Right lobe of liver (tissue), 6 donors: ENCODE measurements at regions not wholly inside any gene's neighbourhood (a gene's known extent, or its start where the extent isn't known, plus 50 kb on each side); places are given as distances from the start of the nearest gene placed in this dataset.

Experiments
- ATAC-seq, 4 donors: fragments of 200-7000 bp; cut with Tn5 transposase; one replicate each; pipeline ENCODE4 v1.9.1; 2020; ENCODE audit warnings: mild to moderate bottlenecking in 4 of 4, moderate library complexity in 4 of 4
- DNase-seq, 3 donors: peaks; one replicate each; pipeline ENCODE4 v3.0.0-alpha.2; 2020
- H3K27ac ChIP-seq, 3 donors: fragments of 200-600 bp; one replicate each; pipeline ENCODE4 v1.8.0; 2022
- H3K27me3 ChIP-seq, 2 donors: fragments of 200-600 bp; one replicate each; pipeline ENCODE4 v1.8.0; 2022
- H3K36me3 ChIP-seq, 4 donors: fragments of 200-600 bp; sonication (generic) in 1 of 4; one replicate each; pipeline versions ENCODE4 v1.5.1 to v1.8.0; 2017 to 2022; ENCODE audit warnings: control low read depth in 1 of 4
- H3K4me1 ChIP-seq, 4 donors: fragments of 200-600 bp; sonication (generic) in 1 of 4; one replicate each; pipeline versions ENCODE4 v1.5.1 to v1.8.0; 2017 to 2022; ENCODE audit warnings: control low read depth in 1 of 4
- H3K4me3 ChIP-seq, 3 donors: fragments of 200-600 bp; one replicate each; pipeline ENCODE4 v1.8.0; 2022
- H3K9me3 ChIP-seq, 4 donors: fragments of 200-600 bp; sonication (generic) in 1 of 4; one replicate each; pipeline versions ENCODE4 v1.5.1 to v1.8.0; 2017 to 2022; ENCODE audit warnings: control low read depth in 1 of 4
- POLR2A ChIP-seq: fragments of 450-650 bp; IDR thresholded peaks from one replicate; pipeline ENCODE4 v1.6.1; 2017; ENCODE audit warnings: antibody characterized with exemption, mild to moderate bottlenecking
- WGBS: methylation state at CpG from one replicate; pipeline ENCODE4 v1.1.6; 2018; ENCODE audit warnings: low coverage, low lambda C conversion rate; ENCODE audit not compliant: insufficient coverage; ENCODE audit errors: missing lambda C conversion rate; 5-methylcytosine and 5-hydroxymethylcytosine counted together
- intact Hi-C, 2 donors: fragments of 100-400 bp; cut with DNase I; formaldehyde crosslinking; loops; one replicate each; pipeline versions ENCODE4 v1.11.2 to v1.14.1; 2022
- TF ChIP-seq, protein P1 (sequence below), 4 donors: fragments of 200-600 bp in 3 of 4; fragments of 450-650 bp in 1 of 4; IDR thresholded peaks; one replicate each; pipeline versions ENCODE4 v1.5.1 to v1.8.0; 2016 to 2022; ENCODE audit warnings: antibody characterized with exemption in 4 of 4, mild to moderate bottlenecking in 2 of 4
- donor health status: DM: no; HTN: yes; CAD: no.
- donor health status: DM: no; HTN: no; CAD: no.
- donor health status: DM: no; HTN: no; CAD: no.
- donor health status: DM: no; HTN: yes; CAD: no.
- donor health status: DM: no; HTN: yes; CAD: no.

DNA sequence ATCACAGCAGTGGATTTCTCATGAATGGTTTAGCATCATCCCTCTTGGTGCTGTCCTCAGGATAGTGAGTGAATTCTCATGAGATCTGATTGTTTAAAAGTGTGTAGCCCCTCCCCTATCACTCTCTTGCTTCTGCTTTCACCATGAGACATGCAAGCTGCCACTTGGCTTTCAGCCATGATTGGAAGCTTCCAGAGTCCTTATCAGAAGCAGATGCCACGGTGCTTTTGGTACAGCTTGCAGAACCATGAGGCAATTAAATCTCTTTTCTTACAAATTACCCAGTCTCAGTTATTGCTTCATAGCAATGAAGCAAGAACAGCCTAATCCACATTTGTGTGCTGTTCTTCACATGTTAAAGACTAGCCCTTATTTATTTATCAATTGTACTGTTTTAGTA is 495.2 kb upstream of the EPHA6 start:
- 6% methylated on average over 1 of the region's 1 CpG for WGBS
- no peaks in the 10 kb centered on the region for H3K27me3 ChIP-seq
- DNase-seq: no peak
- H3K4me3 ChIP-seq: no peak overlapping the region
- no peak for ATAC-seq
- H3K36me3 ChIP-seq: no peaks in the 10 kb centered on the region
- no peak for TF ChIP-seq POLR2A
- TF ChIP-seq, protein P1, sequence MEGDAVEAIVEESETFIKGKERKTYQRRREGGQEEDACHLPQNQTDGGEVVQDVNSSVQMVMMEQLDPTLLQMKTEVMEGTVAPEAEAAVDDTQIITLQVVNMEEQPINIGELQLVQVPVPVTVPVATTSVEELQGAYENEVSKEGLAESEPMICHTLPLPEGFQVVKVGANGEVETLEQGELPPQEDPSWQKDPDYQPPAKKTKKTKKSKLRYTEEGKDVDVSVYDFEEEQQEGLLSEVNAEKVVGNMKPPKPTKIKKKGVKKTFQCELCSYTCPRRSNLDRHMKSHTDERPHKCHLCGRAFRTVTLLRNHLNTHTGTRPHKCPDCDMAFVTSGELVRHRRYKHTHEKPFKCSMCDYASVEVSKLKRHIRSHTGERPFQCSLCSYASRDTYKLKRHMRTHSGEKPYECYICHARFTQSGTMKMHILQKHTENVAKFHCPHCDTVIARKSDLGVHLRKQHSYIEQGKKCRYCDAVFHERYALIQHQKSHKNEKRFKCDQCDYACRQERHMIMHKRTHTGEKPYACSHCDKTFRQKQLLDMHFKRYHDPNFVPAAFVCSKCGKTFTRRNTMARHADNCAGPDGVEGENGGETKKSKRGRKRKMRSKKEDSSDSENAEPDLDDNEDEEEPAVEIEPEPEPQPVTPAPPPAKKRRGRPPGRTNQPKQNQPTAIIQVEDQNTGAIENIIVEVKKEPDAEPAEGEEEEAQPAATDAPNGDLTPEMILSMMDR (IDR thresholded peaks at IDR 0.05): no peak
- intact Hi-C loops: no loop called here
- no peaks in the 10 kb centered on the region for H3K4me1 ChIP-seq
- H3K27ac ChIP-seq: no peak overlapping the region
- no peaks in the 10 kb centered on the region for H3K9me3 ChIP-seq

DNA sequence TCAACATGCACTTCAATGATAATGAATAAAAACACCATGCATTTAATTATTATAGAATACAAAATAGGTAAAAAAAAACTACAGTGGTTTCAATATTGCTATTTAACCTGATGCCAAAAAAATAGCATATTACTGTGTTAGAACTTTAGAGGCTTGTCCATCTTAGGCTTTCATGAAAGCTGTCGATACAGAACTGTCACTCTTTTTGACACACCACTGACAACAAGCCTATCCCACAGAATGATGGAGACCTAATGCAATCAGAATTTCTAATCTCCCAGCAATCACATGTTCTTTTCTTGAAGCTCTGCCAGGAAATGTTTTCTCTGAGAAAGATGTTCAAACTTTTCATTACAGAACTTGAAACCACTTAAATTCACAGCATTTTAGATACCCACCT is 490.3 kb upstream of the EPHA6 start:
- WGBS: 62% methylated on average over 1 of the region's 1 CpG

DNA sequence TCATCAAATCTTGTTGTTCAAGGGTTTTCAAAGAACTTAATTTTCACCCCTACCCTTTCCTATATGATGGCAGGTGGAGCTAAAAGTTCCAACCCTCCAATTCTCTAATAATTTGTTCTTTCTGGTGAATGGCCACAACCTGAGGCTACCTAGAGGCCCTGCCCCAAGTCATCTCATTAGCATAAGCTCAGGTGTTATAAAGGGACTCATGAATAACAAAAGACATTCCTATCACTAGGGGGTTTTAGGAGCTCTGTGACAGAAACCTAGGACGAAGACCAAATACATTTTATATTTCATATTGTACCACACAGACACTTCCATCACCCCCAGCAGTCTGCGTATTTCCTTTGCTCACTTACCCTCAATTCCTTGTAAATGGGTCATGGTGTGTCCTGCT is 483.6 kb upstream of the EPHA6 start:
- Histone ChIP-seq H3K36me3 (no peaks in the 10 kb centered on the region), H3K27me3 (no peaks in the 10 kb centered on the region), H3K27ac (no peak overlapping the region), H3K4me3 (no peak overlapping the region), H3K9me3 (no peaks in the 10 kb centered on the region), H3K4me1 (no peaks in the 10 kb centered on the region)
- no peak for DNase-seq
- TF ChIP-seq, protein P1 (IDR thresholded peaks at IDR 0.05): no peak
- no peak for TF ChIP-seq POLR2A
- ATAC-seq: no peak
- 25% methylated on average over 2 of the region's 2 CpGs for WGBS
- intact Hi-C loops: no loop called here

More for the DNA sequence above, 490.3 kb upstream of the EPHA6 start:
- ATAC-seq: no peak
- Histone ChIP-seq H3K27ac (no peak overlapping the region), H3K4me1 (no peaks in the 10 kb centered on the region), H3K4me3 (no peak overlapping the region), H3K9me3 (no peaks in the 10 kb centered on the region), H3K36me3 (no peaks in the 10 kb centered on the region), H3K27me3 (no peaks in the 10 kb centered on the region)
- intact Hi-C loops: no loop called here
- TF ChIP-seq, protein P1 (IDR thresholded peaks at IDR 0.05): no peak
- no peak for TF ChIP-seq POLR2A
- no peak for DNase-seq

DNA sequence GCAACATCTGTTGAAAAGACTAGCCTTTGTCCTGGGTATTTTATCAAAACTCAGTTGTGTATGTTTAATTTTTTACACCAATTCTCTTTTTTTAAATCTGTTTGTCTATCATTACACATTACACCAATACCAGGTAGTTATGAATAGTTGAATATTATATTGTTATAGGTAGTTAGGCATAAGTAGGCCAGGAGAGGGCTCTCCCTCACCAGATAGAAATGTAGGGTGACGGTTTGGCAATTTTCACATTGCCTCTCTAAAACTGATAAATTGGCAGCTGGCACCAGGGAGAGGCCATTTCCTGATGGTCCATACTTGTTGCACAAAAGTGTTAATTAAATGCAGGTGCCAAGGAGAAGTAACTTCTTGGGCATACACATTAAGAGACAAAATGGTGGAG is 483.1 kb upstream of the EPHA6 start:
- intact Hi-C loops: no loop called here
- H3K4me1 ChIP-seq: no peaks in the 10 kb centered on the region
- ATAC-seq: peak in 1 of 4 donors; percentile 21
- TF ChIP-seq, protein P1 (IDR thresholded peaks at IDR 0.05): peak in 1 of 4 donors; percentile 9
- TF ChIP-seq POLR2A: no peak
- no peak for DNase-seq
- H3K27me3 ChIP-seq: no peaks in the 10 kb centered on the region
- no peak overlapping the region for H3K4me3 ChIP-seq
- no peaks in the 10 kb centered on the region for H3K36me3 ChIP-seq
- 0% methylated on average over 1 of the region's 1 CpG for WGBS
- H3K9me3 ChIP-seq: no peaks in the 10 kb centered on the region
- H3K27ac ChIP-seq: no peak overlapping the region

DNA sequence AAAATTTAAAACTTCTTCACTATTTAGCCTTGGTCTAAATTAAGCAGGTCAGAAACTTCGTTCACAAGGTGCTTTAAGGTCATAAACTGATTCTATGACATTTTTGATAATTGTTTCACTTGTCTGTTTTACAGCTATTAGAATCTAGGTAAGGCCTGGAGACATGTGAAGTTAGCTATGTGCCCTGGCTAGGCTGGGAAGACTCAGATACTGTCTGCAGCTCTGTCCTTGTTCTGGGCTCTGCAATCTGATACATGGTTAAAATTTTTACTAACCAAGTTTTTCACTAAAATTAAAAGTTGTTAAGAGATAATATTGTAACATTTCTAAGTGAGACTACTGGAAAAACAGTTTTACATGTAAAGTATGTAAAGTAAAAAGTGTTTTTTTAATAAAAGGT is 479.6 kb upstream of the EPHA6 start:
- H3K27ac ChIP-seq: no peak overlapping the region
- ATAC-seq (no peak), DNase-seq (no peak)
- no peaks in the 10 kb centered on the region for H3K36me3 ChIP-seq
- no peaks in the 10 kb centered on the region for H3K27me3 ChIP-seq
- H3K9me3 ChIP-seq: no peaks in the 10 kb centered on the region
- WGBS: 18% methylated on average over 1 of the region's 1 CpG
- no peaks in the 10 kb centered on the region for H3K4me1 ChIP-seq
- TF ChIP-seq, protein P1 (IDR thresholded peaks at IDR 0.05): no peak
- no peak for TF ChIP-seq POLR2A
- H3K4me3 ChIP-seq: no peak overlapping the region
- intact Hi-C loops: no loop called here
